ENCODE measurements at regions not wholly inside any gene's neighbourhood (a gene's known extent, or its start where the extent isn't known, plus 50 kb on each side); places are given as distances from the start of the nearest gene placed in this dataset.

DNA sequence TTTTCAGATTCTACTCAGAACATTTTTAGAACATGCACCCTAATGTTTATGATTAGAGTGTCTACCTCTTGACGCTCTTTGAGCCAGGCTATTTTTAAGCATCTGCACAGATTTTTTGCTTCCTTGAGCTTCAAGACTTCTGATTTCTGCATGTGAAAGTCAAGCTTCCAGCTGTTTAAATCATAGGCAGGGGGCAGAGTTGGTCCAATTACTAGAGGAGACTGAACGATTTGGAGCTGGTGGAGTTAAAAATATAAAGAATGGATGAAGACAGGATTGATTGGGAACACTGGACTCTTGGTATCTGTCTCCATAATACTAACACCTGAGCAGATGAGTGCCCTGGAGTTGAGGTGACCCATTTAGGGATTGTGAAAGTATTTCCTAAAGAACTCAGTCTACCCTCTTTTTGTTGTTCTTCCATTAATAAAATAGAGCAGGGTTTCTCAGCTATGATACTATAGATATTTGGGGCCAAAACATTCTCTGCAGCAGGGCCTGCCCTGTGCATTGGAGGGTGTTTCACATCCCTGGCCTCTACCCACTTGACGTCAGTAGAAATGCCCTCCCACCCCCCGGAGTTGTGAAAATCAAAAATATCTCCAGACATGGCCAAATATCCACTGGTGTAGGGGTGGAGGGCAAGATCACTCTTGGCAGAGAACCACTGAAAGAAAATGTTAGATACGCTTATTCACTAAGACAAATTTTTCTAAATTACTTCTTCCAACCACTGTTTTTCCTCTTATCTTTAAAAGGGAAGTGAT lies 160.1 kb downstream of the COG6 start:
- TF ChIP-seq, protein P1, sequence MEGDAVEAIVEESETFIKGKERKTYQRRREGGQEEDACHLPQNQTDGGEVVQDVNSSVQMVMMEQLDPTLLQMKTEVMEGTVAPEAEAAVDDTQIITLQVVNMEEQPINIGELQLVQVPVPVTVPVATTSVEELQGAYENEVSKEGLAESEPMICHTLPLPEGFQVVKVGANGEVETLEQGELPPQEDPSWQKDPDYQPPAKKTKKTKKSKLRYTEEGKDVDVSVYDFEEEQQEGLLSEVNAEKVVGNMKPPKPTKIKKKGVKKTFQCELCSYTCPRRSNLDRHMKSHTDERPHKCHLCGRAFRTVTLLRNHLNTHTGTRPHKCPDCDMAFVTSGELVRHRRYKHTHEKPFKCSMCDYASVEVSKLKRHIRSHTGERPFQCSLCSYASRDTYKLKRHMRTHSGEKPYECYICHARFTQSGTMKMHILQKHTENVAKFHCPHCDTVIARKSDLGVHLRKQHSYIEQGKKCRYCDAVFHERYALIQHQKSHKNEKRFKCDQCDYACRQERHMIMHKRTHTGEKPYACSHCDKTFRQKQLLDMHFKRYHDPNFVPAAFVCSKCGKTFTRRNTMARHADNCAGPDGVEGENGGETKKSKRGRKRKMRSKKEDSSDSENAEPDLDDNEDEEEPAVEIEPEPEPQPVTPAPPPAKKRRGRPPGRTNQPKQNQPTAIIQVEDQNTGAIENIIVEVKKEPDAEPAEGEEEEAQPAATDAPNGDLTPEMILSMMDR (IDR thresholded peaks at IDR 0.05) = no peak
- no peak for TF ChIP-seq POLR2A (IDR thresholded peaks at IDR 0.05)
